Endothelial cell of umbilical vein (primary cell): ENCODE measurements at regions not wholly inside any gene's neighbourhood (a gene's known extent, or its start where the extent isn't known, plus 50 kb on each side); places are given as distances from the start of the nearest gene placed in this dataset.

Experiments
- BruUV-seq: library from RNA; stranded (reverse); fragments of 400-500 nt; replicated peaks from 2 replicates; lab custom pipeline; 2021; lab: Mats Ljungman, UMichigan
- CTCF ChIA-PET: fragments of 300-600, 350-600 bp; sonication (Branson Sonifier 250); formaldehyde crosslinking; loops from one replicate; lab custom pipeline; 2021; ENCODE audit warnings: antibody characterized with exemption, inconsistent platforms; lab: Charles Lee
- POLR2A ChIA-PET: fragments of 300-600, 350-600 bp; sonication (Branson Sonifier 250); formaldehyde crosslinking; loops from one replicate; lab custom pipeline; 2021; ENCODE audit warnings: antibody characterized with exemption, inconsistent platforms; lab: Charles Lee
- DNase-seq: peaks from one replicate; pipeline ENCODE4 v3.0.0-alpha.2; 2011; ENCODE audit warnings: low read depth, low spot score
- FAIRE-seq: peaks from 2 replicates; lab custom pipeline; 2011; peaks lifted over from hg19 to GRCh38; lab: Jason Lieb, UNC
- H2AFZ ChIP-seq: 2 replicates; pipeline ENCODE4 v1.6.0; 2012; ENCODE audit warnings: low read depth, low read length, control low read depth, inconsistent platforms
- H3K27ac ChIP-seq: 2 replicates; pipeline ENCODE4 v1.5.1; 2011; ENCODE audit warnings: low read depth, mild to moderate bottlenecking, control low read depth, low read length, moderate library complexity; ENCODE audit not compliant: insufficient read depth
- H3K27me3 ChIP-seq, 2 experiments: 2 replicates each; pipeline versions ENCODE4 v1.6.0 to v1.6.1; 2011; ENCODE audit warnings: low read length in 2 of 2, mixed read lengths in 1 of 2; ENCODE audit not compliant: control insufficient read depth in 2 of 2, insufficient read depth in 2 of 2
- H3K36me3 ChIP-seq, 2 experiments: 2 replicates in 1 of 2; 3 replicates in 1 of 2; pipeline ENCODE4 v1.5.1; 2011; ENCODE audit warnings: low read length in 2 of 2, mild to moderate bottlenecking in 1 of 2, moderate library complexity in 1 of 2; ENCODE audit not compliant: control insufficient read depth in 2 of 2, insufficient read depth in 2 of 2; ENCODE audit errors: extremely low read depth in 1 of 2
- H3K4me1 ChIP-seq: 3 replicates; pipeline ENCODE4 v1.5.1; 2011; ENCODE audit warnings: mild to moderate bottlenecking, low read length; ENCODE audit not compliant: control insufficient read depth, insufficient read depth; ENCODE audit errors: extremely low read depth
- H3K4me2 ChIP-seq: 2 replicates; pipeline ENCODE4 v1.6.1; 2011; ENCODE audit warnings: low read length, control low read depth, mixed read lengths; ENCODE audit not compliant: insufficient read depth
- H3K4me3 ChIP-seq, 3 experiments: fragments of 200-600 bp in 1 of 3; sonication (generic), shearing (Covaris generic) in 1 of 3; replicated peaks in 1 of 3; 2 replicates each; pipeline ENCODE4 v1.5.1; 2011 to 2016; ENCODE audit warnings: control low read depth in 3 of 3, low read length in 3 of 3, mild to moderate bottlenecking in 2 of 3, inconsistent platforms in 1 of 3, low read depth in 1 of 3, moderate library complexity in 1 of 3; ENCODE audit not compliant: insufficient read depth in 1 of 3
- H3K79me2 ChIP-seq: 2 replicates; pipeline ENCODE4 v1.6.0; 2012; ENCODE audit warnings: low read length, inconsistent platforms; ENCODE audit not compliant: control insufficient read depth, insufficient read depth
- H3K9ac ChIP-seq: replicated peaks from 2 replicates; pipeline ENCODE3; 2011; ENCODE audit warnings: low read length, control low read depth; ENCODE audit not compliant: insufficient read depth; ENCODE audit errors: extremely low read depth
- H3K9me1 ChIP-seq: replicated peaks from 3 replicates; pipeline ENCODE4 v1.6.0; 2011; ENCODE audit warnings: mild to moderate bottlenecking, low read length; ENCODE audit not compliant: control insufficient read depth, insufficient read depth; ENCODE audit errors: extremely low read depth
- H3K9me3 ChIP-seq: replicated peaks from 2 replicates; pipeline ENCODE4 v1.5.1; 2012; ENCODE audit warnings: low read length, inconsistent platforms; ENCODE audit not compliant: control insufficient read depth, insufficient read depth
- H4K20me1 ChIP-seq: replicated peaks from 2 replicates; pipeline ENCODE3; 2011; ENCODE audit warnings: mild to moderate bottlenecking, low read length; ENCODE audit not compliant: control insufficient read depth, insufficient read depth; ENCODE audit errors: extremely low read depth
- CTCF ChIP-seq, 2 donors: IDR thresholded peaks; 1 replicate in 1 of 2; 2 replicates in 1 of 2; pipeline ENCODE4 v1.5.1; 2011; ENCODE audit warnings: low read length in 2 of 2, mild to moderate bottlenecking in 2 of 2, moderate library complexity in 2 of 2, control low read depth in 1 of 2, inconsistent platforms in 1 of 2, low read depth in 1 of 2; ENCODE audit not compliant: insufficient read depth in 1 of 2; ENCODE audit errors: extremely low read depth in 1 of 2
- EZH2 ChIP-seq: IDR thresholded peaks from 2 replicates; pipeline ENCODE4 v1.6.1; 2012; ENCODE audit warnings: borderline replicate concordance, low read depth, mild to moderate bottlenecking, moderate library complexity, low read length, inconsistent platforms; ENCODE audit not compliant: severe bottlenecking
- FOS ChIP-seq: IDR thresholded peaks from 2 replicates; pipeline ENCODE4 v1.6.1; 2011; ENCODE audit warnings: mild to moderate bottlenecking, low read length, moderate library complexity, borderline replicate concordance; ENCODE audit not compliant: insufficient read depth
- GATA2 ChIP-seq: IDR thresholded peaks from 2 replicates; pipeline ENCODE4 v1.7.0; 2011; ENCODE audit warnings: low read depth, mild to moderate bottlenecking, moderate library complexity, mixed read lengths, low read length; ENCODE audit not compliant: insufficient read length, insufficient read depth
- JUN ChIP-seq: IDR thresholded peaks from 2 replicates; pipeline ENCODE4 v1.6.1; 2011; ENCODE audit warnings: borderline replicate concordance, low read depth; ENCODE audit not compliant: insufficient read length, insufficient read depth
- MAX ChIP-seq: IDR thresholded peaks from 2 replicates; pipeline ENCODE4 v1.6.1; 2011; ENCODE audit not compliant: insufficient read depth, insufficient read length
- MYC ChIP-seq: IDR thresholded peaks from one replicate; pipeline ENCODE4 v1.6.1; 2011; ENCODE audit warnings: mild to moderate bottlenecking, low read depth, low read length
- POLR2A ChIP-seq: IDR thresholded peaks from 2 replicates; pipeline ENCODE4 v1.6.1; 2012; ENCODE audit warnings: low read depth, mild to moderate bottlenecking, control low read depth, low read length
- POLR2AphosphoS5 ChIP-seq: IDR thresholded peaks from 2 replicates; pipeline ENCODE4 v1.6.1; 2012; ENCODE audit warnings: low read depth, mild to moderate bottlenecking, control low read depth, low read length, moderate library complexity; ENCODE audit not compliant: insufficient read depth
- dilution Hi-C: fragments of 300-500 bp; cut with MboI; formaldehyde crosslinking; loops from one replicate; pipeline ENCODE4 v1.15.0; 2019; ENCODE audit warnings: low sequenced_read_pairs; ENCODE audit not compliant: extremely low pct_ligation_motif_present
- intact Hi-C: fragments of 100-400 bp; cut with micrococcal nuclease; formaldehyde crosslinking; loops from one replicate; pipeline ENCODE4 v1.10.0; 2022

DNA sequence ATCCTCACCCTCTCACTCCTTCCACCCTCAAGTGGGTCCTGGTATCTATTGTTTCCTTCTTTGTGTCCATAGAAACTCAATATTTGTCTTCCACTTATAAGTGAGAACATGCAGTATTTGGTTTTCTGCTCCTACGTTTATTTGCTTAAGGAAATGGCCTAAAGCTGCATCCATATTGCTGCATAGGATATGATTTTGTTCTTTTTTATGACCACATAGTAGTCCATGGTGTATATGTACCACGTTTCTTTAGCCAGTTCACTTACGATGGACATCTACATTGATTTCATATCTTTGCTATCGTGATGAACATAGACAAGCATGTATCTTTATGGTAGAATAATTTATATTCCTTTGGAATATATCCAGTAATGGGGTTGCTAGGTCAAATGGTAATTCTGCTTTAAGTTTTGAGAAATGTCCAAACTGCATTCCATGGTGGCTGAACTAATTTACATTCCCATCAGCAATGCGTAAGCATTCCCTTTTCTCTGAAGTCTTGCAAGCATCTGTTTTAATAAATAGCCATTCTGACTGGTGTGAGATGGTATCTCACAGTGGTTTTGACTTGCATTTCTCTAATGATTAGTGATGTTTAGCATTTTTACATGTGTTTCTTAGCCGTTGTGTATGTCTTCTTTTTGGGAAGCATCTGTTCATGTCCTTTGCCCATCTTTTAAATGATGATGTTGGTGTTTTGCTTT is 650.2 kb downstream of the ZNF385D start:
- POLR2A ChIA-PET: no interaction called here
- Histone ChIP-seq H3K4me1 (no peaks in the 10 kb centered on the region), H3K79me2 (no peaks in the 10 kb centered on the region), H3K9ac (no peak overlapping the region), H3K27ac (no peak overlapping the region), H3K9me3 (no peaks in the 10 kb centered on the region), H3K4me2 (no peak overlapping the region), H3K9me1 (no peaks in the 10 kb centered on the region), H3K4me3 (no peak overlapping the region), H2AFZ (no peak overlapping the region), H3K36me3 (no peaks in the 10 kb centered on the region), H4K20me1 (no peaks in the 10 kb centered on the region), H3K27me3 (no peaks in the 10 kb centered on the region)
- intact Hi-C loops: no loop called here
- FAIRE-seq (no peak), DNase-seq (no peak)
- CTCF ChIA-PET: no interaction called here
- no peak for TF ChIP-seq EZH2
- TF ChIP-seq MAX: no peak
- TF ChIP-seq MYC: no peak
- TF ChIP-seq POLR2AphosphoS5: no peak
- TF ChIP-seq JUN: no peak
- no peak for TF ChIP-seq CTCF (IDR thresholded peaks at IDR 0.05; ENCODE audit: extremely low read depth in 1 of 2, insufficient read depth in 1 of 2, low read depth in 1 of 2, low read length in 2 of 2)
- no peak for TF ChIP-seq FOS
- TF ChIP-seq POLR2A: no peak
- TF ChIP-seq GATA2: no peak
- no TSS peak for BruUV-seq
- dilution Hi-C loops: no loop called here
